ENCODE measurements at regions not wholly inside any gene's neighbourhood (a gene's known extent, or its start where the extent isn't known, plus 50 kb on each side); places are given as distances from the start of the nearest gene placed in this dataset.
"Not testable (repeated sequence)": the region's sequence is repeated elsewhere in the genome, so short reads cannot be mapped to it uniquely, and the experiment has no call there.

- intact Hi-C loops (cut with micrococcal nuclease); DNase-seq (ENCODE audit: extremely low read depth in 1 of 4, low spot score in 3 of 4); POLR2A ChIA-PET: not testable (repeated sequence)
Measured at GRCh38 chr7:75269159-75269558, 126.3 kb upstream of the TRIM73 start.

GRCh38 chr7:75274114-75274513 lies 121.3 kb upstream of the TRIM73 start:
- H3K4me2 ChIP-seq (ENCODE audit: insufficient read depth, low read length); FAIRE-seq; ATAC-seq; H3K4me1 ChIP-seq (replicated peaks in 1 of 2; ENCODE audit: control insufficient read depth in 2 of 2, insufficient read depth in 2 of 2, low read length in 2 of 2); H4K20me1 ChIP-seq (replicated peaks; ENCODE audit: control insufficient read depth, insufficient read depth, low read length); H3K36me3 ChIP-seq (ENCODE audit: control insufficient read depth, insufficient read depth, low read length); H3K27me3 ChIP-seq (ENCODE audit: control insufficient read depth in 2 of 2, insufficient read depth in 2 of 2, low read length in 2 of 2); DNase-seq (ENCODE audit: extremely low read depth in 1 of 4, low spot score in 3 of 4); H3K9ac ChIP-seq (ENCODE audit: insufficient read depth in 1 of 2, low read depth in 2 of 2, low read length in 2 of 2); intact Hi-C loops (cut with micrococcal nuclease); H3K9me3 ChIP-seq (replicated peaks; ENCODE audit: control insufficient read depth, insufficient read depth, low read depth, low read length); CTCF ChIA-PET (ENCODE audit: low intra/inter-chr PET ratio); POLR2A ChIA-PET; H2AFZ ChIP-seq (ENCODE audit: low read depth, low read length); H3K79me2 ChIP-seq (ENCODE audit: control insufficient read depth, insufficient read depth, low read length); BruUV-seq (replicated peaks); in situ Hi-C loops (cut with MboI); H3K27ac ChIP-seq (ENCODE audit: extremely low read depth, low read depth, low read length); H3K9me1 ChIP-seq (ENCODE audit: control insufficient read depth, insufficient read depth, low read length); H3K4me3 ChIP-seq: not testable (repeated sequence)
- WGBS (ENCODE audit: insufficient coverage, low coverage, missing lambda C conversion rate), result no CpG with 5 or more reads among the region's 1 CpG

More at GRCh38 chr7:75269159-75269558, 126.3 kb upstream of the TRIM73 start:
- WGBS (ENCODE audit: insufficient coverage, low coverage, missing lambda C conversion rate), result no CpG with 5 or more reads among the region's 2 CpGs
- H3K4me1 ChIP-seq (replicated peaks in 1 of 2; ENCODE audit: control insufficient read depth in 2 of 2, insufficient read depth in 2 of 2, low read length in 2 of 2); H2AFZ ChIP-seq (ENCODE audit: low read depth, low read length); H3K9ac ChIP-seq (ENCODE audit: insufficient read depth in 1 of 2, low read depth in 2 of 2, low read length in 2 of 2); FAIRE-seq; H3K79me2 ChIP-seq (ENCODE audit: control insufficient read depth, insufficient read depth, low read length); BruUV-seq (replicated peaks); H4K20me1 ChIP-seq (replicated peaks; ENCODE audit: control insufficient read depth, insufficient read depth, low read length); in situ Hi-C loops (cut with MboI); H3K9me3 ChIP-seq (replicated peaks; ENCODE audit: control insufficient read depth, insufficient read depth, low read depth, low read length); H3K27me3 ChIP-seq (ENCODE audit: control insufficient read depth in 2 of 2, insufficient read depth in 2 of 2, low read length in 2 of 2); H3K4me2 ChIP-seq (ENCODE audit: insufficient read depth, low read length); H3K4me3 ChIP-seq; H3K27ac ChIP-seq (ENCODE audit: extremely low read depth, low read depth, low read length); CTCF ChIA-PET (ENCODE audit: low intra/inter-chr PET ratio); H3K36me3 ChIP-seq (ENCODE audit: control insufficient read depth, insufficient read depth, low read length); H3K9me1 ChIP-seq (ENCODE audit: control insufficient read depth, insufficient read depth, low read length): not testable (repeated sequence)
- ATAC-seq, result peak; percentile 12; the same call in 1 of the 3 replicates

Measured in K562 (cell line).